ES-I3 (cell line): ENCODE measurements at regions not wholly inside any gene's neighbourhood (a gene's known extent, or its start where the extent isn't known, plus 50 kb on each side); places are given as distances from the start of the nearest gene placed in this dataset.

Experiments
- H3K36me3 ChIP-seq: 2 replicates; pipeline ENCODE4 v1.6.1; 2013; ENCODE audit warnings: mild to moderate bottlenecking, low read length, control low read depth, moderate library complexity; ENCODE audit not compliant: insufficient read depth
- H3K4me1 ChIP-seq: 2 replicates; pipeline ENCODE4 v1.6.1; 2013; ENCODE audit warnings: mild to moderate bottlenecking, control low read depth, low read length; ENCODE audit not compliant: insufficient read depth
- H3K9ac ChIP-seq: 2 replicates; pipeline ENCODE4 v1.6.1; 2013; ENCODE audit warnings: low read depth, mild to moderate bottlenecking, low read length, moderate library complexity
- H3K9me3 ChIP-seq: 2 replicates; pipeline ENCODE4 v1.6.1; 2013; ENCODE audit warnings: mild to moderate bottlenecking, low read length, moderate library complexity; ENCODE audit not compliant: control insufficient read depth, insufficient read depth

DNA sequence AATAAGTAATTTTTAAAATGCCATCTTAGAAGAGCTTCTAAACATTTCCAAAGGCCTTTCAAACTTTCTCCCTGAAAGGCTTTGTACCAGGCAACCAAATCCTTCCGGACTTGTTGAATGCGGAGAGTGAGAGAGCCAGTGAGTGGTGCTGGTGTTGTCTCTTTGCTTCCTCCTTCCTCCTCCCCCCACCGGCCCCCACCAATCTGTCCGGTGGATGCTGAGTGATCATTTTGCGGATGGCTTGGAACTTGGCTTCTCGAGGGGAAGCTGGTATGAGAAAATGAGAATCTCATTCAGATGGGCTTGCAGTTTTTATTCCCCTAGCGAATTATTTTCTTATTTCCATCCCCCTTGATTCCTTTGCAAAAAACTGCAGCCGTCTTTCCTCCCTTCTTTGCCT lies 97.3 kb downstream of the ANKRD60 start:
- no peak overlapping the region for H3K9ac ChIP-seq
- peaks cover 29% of the 10 kb centered on the region for H3K4me1 ChIP-seq

DNA sequence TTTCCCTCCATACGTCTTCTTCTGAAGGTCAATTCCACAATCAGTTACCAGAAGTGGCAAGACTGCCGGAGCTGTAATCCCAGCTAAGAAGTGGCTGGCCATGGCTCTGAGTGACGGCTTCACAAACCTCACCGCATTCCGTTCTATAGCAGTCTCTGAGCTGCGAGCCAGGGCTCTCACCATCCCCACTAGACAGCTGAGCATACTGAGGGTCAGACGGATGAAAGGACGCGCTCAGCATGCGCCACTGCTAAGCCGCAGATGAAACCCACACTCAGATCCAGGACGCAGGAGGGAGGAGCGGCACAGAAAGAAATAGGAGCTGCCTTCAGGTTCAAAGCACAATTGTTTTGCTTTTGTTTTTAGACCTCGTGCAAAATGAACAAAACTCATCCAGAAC lies 97.9 kb downstream of the ANKRD60 start:
- H3K9me3 ChIP-seq, result no peaks in the 10 kb centered on the region
- no peaks in the 10 kb centered on the region for H3K36me3 ChIP-seq
- H3K4me1 ChIP-seq, result peaks cover 24% of the 10 kb centered on the region
- no peak overlapping the region for H3K9ac ChIP-seq

More for the DNA sequence above, 97.3 kb downstream of the ANKRD60 start:
- H3K9me3 ChIP-seq, result no peaks in the 10 kb centered on the region
- H3K36me3 ChIP-seq, result no peaks in the 10 kb centered on the region

DNA sequence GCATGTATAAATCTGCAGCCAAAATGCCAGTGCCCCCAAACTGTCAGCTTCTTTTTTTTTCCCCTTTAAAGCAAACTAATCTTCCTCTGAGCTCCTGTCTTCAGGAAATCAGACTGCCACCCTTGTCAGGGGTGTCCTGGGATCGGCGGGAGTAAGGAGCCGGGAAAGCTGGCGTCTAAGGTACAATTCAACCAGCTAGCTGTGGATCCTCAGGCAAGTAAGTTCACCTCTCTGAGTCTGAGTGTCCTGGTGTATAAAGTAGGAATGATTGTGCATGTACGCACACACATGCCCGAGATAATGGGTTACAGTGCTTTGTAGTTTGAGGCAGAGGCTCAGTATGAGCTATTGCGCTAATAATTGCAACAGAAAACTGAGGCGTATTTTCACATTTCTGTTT lies 98.3 kb downstream of the ANKRD60 start:
- no peaks in the 10 kb centered on the region for H3K9me3 ChIP-seq
- H3K4me1 ChIP-seq, result peaks cover 21% of the 10 kb centered on the region
- H3K36me3 ChIP-seq, result no peaks in the 10 kb centered on the region
- no peak overlapping the region for H3K9ac ChIP-seq

DNA sequence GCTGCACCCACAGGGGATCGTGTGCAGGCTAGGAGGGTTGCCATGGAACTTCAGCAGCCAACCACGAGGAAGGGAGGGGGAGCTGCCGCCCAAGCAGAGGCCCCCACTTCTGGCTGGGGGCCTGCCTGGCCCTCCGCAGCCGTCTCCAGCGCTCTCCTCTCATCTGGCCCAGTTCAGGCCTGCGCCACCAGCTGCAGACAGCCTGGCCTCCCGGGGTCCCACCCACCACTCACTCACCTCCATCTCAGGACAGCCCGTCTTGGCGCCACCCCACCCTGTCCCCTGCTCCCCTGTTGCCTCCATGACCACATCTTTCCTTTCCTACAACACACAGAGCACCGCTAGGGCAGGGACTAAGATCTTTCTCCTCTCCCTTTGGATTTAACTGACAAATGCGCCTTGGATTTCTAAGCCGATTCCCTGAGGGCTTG lies 98.7 kb downstream of the ANKRD60 start:
- H3K36me3 ChIP-seq, result no peaks in the 10 kb centered on the region
- H3K9me3 ChIP-seq, result no peaks in the 10 kb centered on the region
- H3K9ac ChIP-seq, result no peak overlapping the region
- peaks cover 21% of the 10 kb centered on the region for H3K4me1 ChIP-seq

DNA sequence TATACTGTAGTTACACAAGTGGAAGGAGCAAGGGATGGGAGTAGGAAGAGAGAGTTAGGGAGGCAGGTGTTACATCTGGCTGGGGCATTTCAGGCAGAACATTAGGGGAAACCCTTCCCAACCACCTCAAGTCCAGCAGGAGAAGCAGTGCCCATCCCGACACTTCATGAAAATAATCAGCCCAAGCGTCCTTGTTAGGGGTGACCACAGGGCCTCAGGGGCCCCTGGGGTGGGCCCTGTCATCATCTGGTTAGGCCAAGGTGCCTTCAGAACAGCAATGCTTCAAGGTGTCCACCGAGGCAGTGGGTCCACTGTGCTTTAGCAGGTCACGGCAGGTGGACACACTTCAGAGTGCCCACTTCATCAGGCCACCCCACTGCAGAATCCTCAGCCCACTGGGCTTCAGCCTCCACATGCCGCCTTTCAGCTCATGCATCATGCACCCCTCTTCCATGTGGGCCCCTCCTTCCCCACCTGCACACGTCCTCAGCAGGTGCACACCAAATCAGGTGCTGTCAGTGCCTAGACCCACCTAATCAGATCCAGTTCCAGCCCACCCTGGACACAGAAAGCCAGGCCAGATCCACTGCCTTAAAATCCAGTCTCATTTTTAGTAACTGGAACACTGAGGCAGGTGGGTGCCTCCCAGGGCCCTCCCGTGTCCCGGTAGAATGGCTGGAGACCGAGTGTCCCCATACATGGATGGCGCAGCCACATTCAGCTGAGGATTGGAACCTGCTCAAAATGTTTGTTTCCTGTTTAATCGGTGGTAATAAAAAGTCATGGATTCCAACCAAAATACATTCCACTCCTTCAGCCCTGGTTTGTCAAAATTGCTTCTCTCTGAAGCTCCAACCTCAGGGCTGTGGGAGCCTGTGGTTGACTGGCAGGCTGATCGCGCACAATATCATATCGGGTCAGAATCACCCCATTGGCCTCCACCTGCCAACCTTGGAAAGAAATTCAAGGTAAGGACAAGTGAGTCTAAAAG lies 99.5 kb downstream of the ANKRD60 start:
- no peak overlapping the region for H3K9ac ChIP-seq
- peaks cover 21% of the 10 kb centered on the region for H3K4me1 ChIP-seq
- H3K9me3 ChIP-seq, result no peaks in the 10 kb centered on the region
- no peaks in the 10 kb centered on the region for H3K36me3 ChIP-seq

DNA sequence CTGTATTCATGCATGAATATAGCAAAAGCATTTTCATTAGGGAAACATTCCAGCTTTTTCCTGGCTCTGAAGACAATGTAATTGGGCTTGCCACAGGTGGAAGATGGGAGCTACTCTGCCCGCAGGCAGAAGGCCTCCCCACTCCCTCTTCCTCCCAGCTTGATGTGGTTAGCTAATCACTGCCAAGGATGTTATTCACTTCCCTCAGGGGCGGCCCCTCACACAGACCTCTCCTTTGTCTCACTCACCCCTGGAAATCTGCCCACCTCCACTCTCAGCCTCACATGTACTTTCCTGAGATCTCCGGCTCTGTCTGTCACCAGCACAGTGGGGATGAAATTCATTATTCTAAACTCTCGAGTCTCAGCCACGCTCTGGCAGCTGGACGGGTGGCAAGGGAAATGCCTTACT lies 100.7 kb downstream of the ANKRD60 start:
- Histone ChIP-seq H3K9ac (no peak overlapping the region), H3K36me3 (no peaks in the 10 kb centered on the region), H3K9me3 (no peaks in the 10 kb centered on the region), H3K4me1 (peaks cover 21% of the 10 kb centered on the region)

DNA sequence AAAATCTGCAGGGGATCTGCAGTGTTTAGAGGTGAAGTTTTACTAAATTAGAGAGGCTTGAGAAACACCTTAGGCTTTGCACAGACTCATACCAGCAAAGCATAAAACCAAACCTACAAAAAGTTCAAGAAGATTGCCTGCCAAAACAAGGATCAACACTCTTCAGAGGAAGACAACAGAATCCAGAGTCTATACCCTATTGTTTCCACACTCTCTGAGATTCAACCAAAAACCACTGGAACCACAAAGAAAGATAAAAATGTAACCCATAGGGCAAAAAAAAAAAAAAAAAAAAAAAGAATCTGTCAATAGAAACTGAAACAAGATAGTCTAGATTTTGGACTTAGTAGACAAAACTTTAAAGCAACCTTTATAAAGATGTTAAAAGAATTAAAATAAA lies 102.7 kb downstream of the ANKRD60 start:
- no peak overlapping the region for H3K9ac ChIP-seq
- peaks cover 11% of the 10 kb centered on the region; the same call in 1 of the 2 replicates for H3K4me1 ChIP-seq
- no peaks in the 10 kb centered on the region for H3K9me3 ChIP-seq
- H3K36me3 ChIP-seq, result no peaks in the 10 kb centered on the region

DNA sequence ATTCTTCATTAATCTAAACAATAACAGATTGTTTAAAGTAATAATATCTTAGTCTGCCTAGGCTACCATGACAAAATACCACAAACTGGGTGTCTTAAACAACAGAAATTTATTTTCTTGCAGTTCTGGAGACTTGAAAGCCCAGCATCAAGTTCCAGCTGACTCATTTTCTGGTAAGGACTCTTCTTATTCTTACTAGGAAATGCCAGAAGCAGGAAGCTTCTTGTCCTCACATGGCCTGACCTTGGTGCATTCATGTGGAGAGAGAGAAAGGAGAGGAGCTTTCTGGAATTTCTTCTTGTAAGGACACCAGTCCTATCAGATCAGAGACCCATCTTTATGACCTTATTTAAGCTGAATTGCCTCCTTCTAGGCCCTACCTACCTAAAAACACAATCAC lies 110.5 kb downstream of the ANKRD60 start:
- Histone ChIP-seq H3K9ac (no peak overlapping the region), H3K9me3 (no peaks in the 10 kb centered on the region; the same call in 1 of the 2 replicates), H3K4me1 (no peaks in the 10 kb centered on the region), H3K36me3 (no peaks in the 10 kb centered on the region)

DNA sequence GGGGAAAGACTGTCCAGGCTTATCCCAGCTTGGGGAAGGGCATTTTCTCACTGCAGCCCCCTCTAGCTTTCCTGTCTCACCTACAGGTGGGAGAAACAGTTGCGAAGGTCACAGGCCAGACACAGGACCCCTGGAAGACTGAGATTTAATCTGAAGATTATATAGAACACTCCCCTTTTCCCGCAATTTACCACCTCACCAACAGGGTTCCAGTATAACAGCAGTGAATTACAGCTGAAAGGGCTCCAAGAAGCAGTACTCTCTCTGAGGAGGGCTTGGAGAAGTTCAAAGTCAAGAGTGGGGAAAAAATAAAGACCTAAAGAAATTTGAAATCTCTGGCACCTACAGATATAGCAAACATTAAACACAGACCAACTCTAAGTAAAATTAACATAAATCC lies 111.9 kb downstream of the ANKRD60 start:
- no peak overlapping the region for H3K9ac ChIP-seq
- H3K9me3 ChIP-seq, result no peaks in the 10 kb centered on the region; the same call in 1 of the 2 replicates
- H3K36me3 ChIP-seq, result no peaks in the 10 kb centered on the region
- no peaks in the 10 kb centered on the region for H3K4me1 ChIP-seq

DNA sequence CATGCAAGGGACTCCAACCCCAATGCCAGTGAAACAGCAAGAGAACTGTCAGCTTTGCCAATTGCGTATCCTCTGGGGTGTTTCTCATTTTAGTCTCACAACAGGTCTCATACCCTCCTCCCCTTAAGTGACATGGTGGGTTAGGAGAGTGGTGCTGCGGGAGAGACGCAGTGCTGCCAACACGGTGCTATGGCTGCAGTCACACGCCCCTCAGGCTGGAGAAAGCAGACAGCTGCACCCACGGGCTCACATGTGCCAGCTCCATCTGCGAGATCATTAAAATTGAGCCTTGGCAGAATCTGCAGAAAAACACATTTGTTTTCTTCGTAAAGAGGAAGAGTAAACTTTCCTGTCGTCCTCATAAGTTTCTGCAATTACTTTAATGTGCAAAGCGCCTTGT lies 114.7 kb downstream of the ANKRD60 start:
- Histone ChIP-seq H3K4me1 (no peaks in the 10 kb centered on the region), H3K36me3 (no peaks in the 10 kb centered on the region), H3K9me3 (no peaks in the 10 kb centered on the region; the same call in 1 of the 2 replicates), H3K9ac (no peak overlapping the region)

DNA sequence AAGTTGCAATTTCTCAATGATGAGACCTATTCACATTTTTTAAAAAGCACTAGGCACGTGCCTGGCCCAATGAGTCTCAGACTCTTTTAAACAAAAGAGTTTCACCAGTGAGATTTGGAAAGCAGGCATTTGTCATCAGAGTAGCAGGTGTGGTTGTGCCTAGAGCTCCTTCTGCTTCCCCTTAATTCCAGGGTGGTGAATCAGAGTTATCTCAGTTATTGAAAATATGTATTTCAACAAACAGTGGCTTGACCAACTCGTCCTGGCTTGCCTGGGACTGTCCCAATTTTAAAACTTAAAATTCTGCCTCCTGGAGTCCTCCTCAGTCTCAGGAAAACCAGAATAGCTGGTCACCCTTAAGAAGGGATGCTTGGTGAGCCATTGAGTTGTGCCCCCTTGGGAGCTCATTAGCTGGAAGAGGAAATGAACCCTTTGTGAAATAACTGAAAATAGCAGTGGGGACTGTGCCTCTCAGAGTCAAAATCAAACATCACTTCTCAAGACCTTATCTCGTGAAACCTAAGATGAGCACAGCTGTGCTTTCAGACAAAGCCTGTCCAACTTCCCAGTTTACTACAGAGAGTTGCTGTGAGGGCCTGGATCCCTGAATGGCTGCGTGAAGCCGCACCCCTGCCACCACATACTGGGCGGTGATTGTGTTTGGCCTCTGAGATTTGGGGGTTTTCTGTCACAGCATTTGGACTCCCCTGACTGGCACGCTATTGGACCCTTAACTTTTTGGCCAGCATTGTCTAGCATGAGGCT lies 116.3 kb downstream of the ANKRD60 start:
- no peaks in the 10 kb centered on the region; the same call in 1 of the 2 replicates for H3K9me3 ChIP-seq
- no peaks in the 10 kb centered on the region for H3K36me3 ChIP-seq
- H3K4me1 ChIP-seq, result no peaks in the 10 kb centered on the region
- no peak overlapping the region for H3K9ac ChIP-seq

DNA sequence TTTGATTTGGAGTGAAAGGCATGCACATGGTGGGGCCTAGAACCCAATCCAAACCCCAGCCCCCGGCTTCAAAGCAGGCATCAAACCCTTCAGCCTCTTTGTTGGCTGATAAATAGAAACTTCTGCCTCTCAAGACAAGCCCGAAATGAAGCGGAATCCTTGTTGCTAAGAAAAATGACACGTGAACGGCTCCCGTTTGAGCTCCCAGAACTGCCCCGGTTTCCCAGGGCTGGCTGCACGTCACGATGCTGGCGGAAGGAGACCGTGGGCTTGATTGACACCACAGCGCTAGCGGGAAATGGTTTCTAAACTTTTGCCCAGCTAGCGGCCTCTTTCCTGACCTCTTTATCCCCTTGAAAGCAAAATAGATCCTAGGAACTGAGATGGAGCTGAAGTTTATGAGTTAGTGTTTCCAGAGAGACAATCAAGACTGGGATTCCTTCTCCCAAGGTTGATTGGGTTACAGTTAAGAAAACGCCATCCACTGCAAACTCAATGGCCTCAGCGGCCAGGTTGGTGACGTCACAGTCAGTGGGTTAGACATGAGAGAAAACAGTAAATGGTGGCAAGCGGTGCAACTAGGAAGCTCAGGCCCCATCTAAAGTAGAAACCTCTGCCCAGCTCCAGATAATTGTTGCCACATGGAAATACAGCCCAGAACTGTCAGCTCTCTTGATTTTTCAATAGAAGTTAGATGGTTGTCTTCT lies 117.0 kb downstream of the ANKRD60 start:
- Histone ChIP-seq H3K36me3 (no peaks in the 10 kb centered on the region), H3K9ac (no peak overlapping the region), H3K9me3 (no peaks in the 10 kb centered on the region; the same call in 1 of the 2 replicates)

DNA sequence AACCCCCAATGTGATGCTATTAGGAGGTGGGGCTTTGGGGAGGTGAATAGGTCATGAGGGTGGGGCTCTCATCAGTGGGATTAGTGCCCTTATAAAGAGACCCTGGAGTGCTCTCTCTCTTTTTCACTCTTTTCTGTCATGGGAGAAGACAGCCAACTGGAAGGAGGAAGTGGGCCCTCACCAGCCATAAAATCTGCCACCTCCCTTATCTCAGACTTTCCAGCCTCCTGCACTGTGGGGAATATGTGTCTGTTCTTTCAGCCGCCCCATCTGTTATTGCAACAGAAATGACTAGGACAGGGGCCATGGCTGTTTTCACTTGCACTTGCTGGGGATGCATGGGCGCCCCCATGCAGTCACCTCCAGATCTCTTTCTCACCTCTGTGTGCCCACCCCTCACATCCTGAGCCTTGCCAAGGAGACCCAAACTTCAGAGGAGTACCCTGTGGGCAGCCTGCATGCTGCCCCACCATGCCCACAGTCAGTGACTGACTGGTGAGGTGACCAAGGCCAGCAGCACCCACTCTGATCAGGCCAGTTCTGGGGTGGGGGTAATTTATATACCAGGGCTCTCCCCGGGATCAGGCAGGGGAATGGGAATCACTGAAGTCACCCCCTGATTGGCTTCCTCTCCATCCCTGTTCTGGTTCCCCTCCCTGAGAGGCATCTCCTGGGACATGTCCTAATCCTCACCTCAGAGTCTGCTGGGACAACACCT lies 118.4 kb downstream of the ANKRD60 start:
- Histone ChIP-seq H3K9me3 (no peaks in the 10 kb centered on the region; the same call in 1 of the 2 replicates), H3K9ac (no peak overlapping the region), H3K36me3 (no peaks in the 10 kb centered on the region), H3K4me1 (no peaks in the 10 kb centered on the region)

More for the DNA sequence above, 117.0 kb downstream of the ANKRD60 start:
- no peaks in the 10 kb centered on the region for H3K4me1 ChIP-seq
